Fibroblast of the aortic adventitia (primary cell): ENCODE measurements at regions not wholly inside any gene's neighbourhood (a gene's known extent, or its start where the extent isn't known, plus 50 kb on each side); places are given as distances from the start of the nearest gene placed in this dataset.

Experiments used
- DNase-seq: peaks from one replicate; pipeline ENCODE4 v3.0.0-alpha.2; 2010; ENCODE audit warnings: low read depth
- H3K4me3 ChIP-seq: 2 replicates; pipeline ENCODE4 v1.5.1; 2011; ENCODE audit warnings: low read depth, mild to moderate bottlenecking, control low read depth, low read length, moderate library complexity
- CTCF ChIP-seq: IDR thresholded peaks from 2 replicates; pipeline ENCODE4 v1.5.1; 2011; ENCODE audit warnings: mild to moderate bottlenecking, low read length, control low read depth, inconsistent platforms; ENCODE audit not compliant: insufficient read depth

GRCh38 chr15:60259469-60259868 lies 138.3 kb downstream of the ANXA2 start:
- H3K4me3 ChIP-seq = no peak overlapping the region
- no peak for TF ChIP-seq CTCF
- DNase-seq = no peak

DNA sequence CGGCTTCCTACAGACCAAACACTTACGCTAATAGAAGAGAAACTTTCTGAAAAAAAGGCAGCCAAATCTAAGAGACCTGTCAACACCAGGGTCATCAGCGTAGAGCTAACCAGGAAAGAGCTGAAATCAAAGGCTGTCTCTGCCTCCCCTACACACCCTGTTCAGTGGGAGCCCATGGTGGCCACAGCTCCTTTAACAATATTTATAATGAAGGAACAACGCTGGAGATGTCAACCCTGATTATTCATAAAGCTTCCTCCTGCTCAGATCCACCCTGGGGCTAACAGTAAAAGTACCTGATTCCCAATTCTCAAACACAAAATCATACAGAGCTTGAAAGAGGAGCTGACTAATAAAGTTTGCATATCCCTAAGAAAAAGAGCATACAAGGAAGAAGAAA lies 133.7 kb downstream of the ANXA2 start:
- TF ChIP-seq CTCF = no peak
- DNase-seq = no peak
- H3K4me3 ChIP-seq = no peak overlapping the region

- no peak for TF ChIP-seq CTCF
- H3K4me3 ChIP-seq = no peak overlapping the region
- DNase-seq = no peak
Observed at GRCh38 chr15:60264566-60264965, 133.2 kb downstream of the ANXA2 start.

GRCh38 chr15:60265057-60265456 lies 132.7 kb downstream of the ANXA2 start:
- no peak for TF ChIP-seq CTCF
- no peak overlapping the region for H3K4me3 ChIP-seq
- DNase-seq = no peak

DNA sequence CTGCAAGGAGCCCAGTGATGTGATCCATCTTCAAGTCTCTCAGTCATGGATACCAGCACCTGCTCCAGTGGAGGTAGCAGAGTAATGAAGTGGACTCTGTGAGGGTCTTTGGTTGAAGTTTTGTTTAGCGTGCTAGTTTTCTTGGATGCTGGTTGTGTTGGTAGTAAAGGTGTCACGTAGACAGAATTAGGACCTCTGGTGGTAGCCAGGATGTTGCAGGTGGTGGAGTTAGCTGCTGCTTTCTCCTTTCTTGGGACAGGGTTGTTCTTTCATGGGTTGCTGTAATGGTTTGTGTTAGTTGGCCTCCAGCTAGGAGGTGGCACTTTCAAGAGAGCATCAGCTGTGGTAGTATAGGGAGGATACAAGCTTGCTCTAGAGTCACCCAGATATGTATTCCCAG lies 125.2 kb downstream of the ANXA2 start:
- H3K4me3 ChIP-seq = no peak overlapping the region
- TF ChIP-seq CTCF = no peak
- no peak for DNase-seq

DNA sequence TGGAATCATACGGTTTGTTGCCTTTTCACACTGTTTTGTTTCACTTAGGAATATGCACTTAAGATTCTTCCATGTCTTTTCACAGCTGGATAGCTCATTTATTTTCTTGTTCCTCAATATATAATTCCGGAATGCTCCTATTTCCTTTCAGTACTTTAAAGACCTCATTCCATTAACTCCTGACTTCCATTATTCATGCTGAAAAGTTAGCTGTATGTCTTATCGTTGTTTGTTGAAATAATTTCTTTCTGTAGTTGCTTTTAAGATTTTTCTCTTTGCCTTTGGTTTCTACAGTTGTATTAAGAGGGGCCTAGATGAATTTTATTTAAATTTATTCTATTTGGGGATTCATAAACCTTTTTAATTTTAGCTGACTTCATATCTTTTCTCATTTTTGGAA lies 122.2 kb downstream of the ANXA2 start:
- DNase-seq = no peak
- no peak overlapping the region for H3K4me3 ChIP-seq
- no peak for TF ChIP-seq CTCF

DNA sequence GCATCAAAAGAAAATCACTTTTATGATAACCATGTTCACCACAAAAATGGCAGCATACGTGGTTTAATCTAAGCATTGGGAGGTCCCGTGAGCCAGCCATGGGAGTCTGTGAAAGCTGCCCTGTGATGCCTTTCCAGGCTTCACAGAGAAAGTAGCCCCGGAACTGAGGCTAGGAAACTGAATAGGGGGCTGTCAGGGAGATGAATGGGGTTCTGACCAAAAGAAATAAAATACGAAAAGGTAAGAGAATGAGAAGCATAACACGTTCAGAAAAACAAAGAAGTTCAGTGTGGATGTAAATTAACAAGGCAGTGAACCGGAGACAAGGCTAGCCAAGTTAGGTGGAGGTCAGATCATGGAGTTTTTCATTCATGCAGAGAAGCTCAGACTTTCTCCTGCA lies 118.9 kb downstream of the ANXA2 start:
- DNase-seq = no peak
- TF ChIP-seq CTCF = no peak
- H3K4me3 ChIP-seq = no peak overlapping the region
